Erythroblast (primary cell): ENCODE measurements at regions not wholly inside any gene's neighbourhood (a gene's known extent, or its start where the extent isn't known, plus 50 kb on each side); places are given as distances from the start of the nearest gene placed in this dataset.

Source experiments
- GATA1 ChIP-seq: IDR thresholded peaks from 2 replicates; pipeline ENCODE4 v1.6.1; 2011; ENCODE audit warnings: low read depth, mild to moderate bottlenecking, control low read depth, low read length, moderate library complexity
- POLR2A ChIP-seq: IDR thresholded peaks from 2 replicates; pipeline ENCODE4 v1.6.1; 2011; ENCODE audit warnings: mild to moderate bottlenecking, low read length

DNA sequence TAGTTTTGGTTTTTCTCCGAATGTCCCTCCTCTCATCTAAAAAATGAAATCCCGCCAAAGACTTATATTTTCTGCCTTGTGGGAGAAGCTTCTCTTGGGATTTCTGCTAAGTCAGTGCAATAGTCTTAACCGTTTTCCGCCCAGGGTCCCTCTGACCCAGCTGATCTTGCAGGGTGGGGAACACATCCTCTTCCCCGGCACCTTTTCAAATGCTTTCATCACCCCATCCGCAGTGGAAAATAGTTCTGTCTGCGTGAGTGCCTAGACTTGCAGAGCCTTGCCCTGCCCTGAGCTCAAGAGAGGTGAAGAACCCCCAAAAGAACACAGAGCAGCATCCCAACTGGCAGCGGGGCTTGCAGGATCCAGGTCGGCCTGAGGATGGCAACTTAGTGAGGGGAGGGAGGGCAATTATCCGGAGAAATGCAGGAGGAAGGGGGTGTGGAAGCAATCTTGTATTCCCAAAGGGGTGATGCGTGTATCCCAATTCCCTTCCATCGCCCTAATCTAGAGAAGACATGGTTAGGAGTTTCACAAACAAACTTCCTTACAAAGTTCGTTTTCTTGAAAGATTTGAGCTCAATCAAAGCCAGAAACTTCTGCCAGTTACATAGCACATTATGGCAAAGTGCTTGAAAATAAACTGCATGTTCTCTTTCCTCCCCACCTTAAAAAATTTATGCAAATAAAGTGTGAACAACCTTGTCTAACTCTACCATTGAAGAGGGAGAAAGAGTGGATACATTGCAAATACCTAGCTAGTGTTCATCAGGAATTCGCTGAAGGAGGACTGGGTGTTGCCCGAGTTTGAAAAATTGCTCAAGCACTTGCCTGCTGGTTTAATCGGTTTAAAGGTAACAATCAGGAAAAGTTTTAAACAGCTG, 79.9 kb downstream of the NR2F2 start:
- TF ChIP-seq POLR2A = no peak
- TF ChIP-seq GATA1 = no peak
